Endodermal cell (in vitro differentiated cells): ENCODE measurements at regions not wholly inside any gene's neighbourhood (a gene's known extent, or its start where the extent isn't known, plus 50 kb on each side); places are given as distances from the start of the nearest gene placed in this dataset.

Experiments
- DNase-seq: peaks from one replicate; pipeline ENCODE4 v3.0.0-alpha.2; 2017
- H3K27ac ChIP-seq: 2 replicates; pipeline ENCODE4 v1.5.1; 2013; ENCODE audit warnings: mild to moderate bottlenecking, low read depth, low read length, moderate library complexity
- H3K27me3 ChIP-seq: 2 replicates; pipeline ENCODE4 v1.6.1; 2013; ENCODE audit warnings: mild to moderate bottlenecking, low read length, moderate library complexity; ENCODE audit not compliant: insufficient read depth, control insufficient read depth, poor library complexity, severe bottlenecking
- H3K36me3 ChIP-seq: 2 replicates; pipeline ENCODE4 v1.7.0; 2013; ENCODE audit warnings: mild to moderate bottlenecking, low read length, moderate library complexity; ENCODE audit not compliant: control insufficient read depth, insufficient read depth
- H3K4me1 ChIP-seq: one replicate; pipeline ENCODE4 v1.7.0; 2013; ENCODE audit warnings: low read length; ENCODE audit not compliant: control insufficient read depth, insufficient read depth
- H3K4me3 ChIP-seq: 2 replicates; pipeline ENCODE4 v1.5.1; 2013; ENCODE audit warnings: mild to moderate bottlenecking, low read length, moderate library complexity
- H3K9ac ChIP-seq: 2 replicates; pipeline ENCODE4 v1.6.1; 2013; ENCODE audit warnings: mild to moderate bottlenecking, low read length, moderate library complexity; ENCODE audit not compliant: poor library complexity, severe bottlenecking; ENCODE audit errors: extremely low read depth
- H3K9me3 ChIP-seq: 2 replicates; pipeline ENCODE4 v1.6.1; 2013; ENCODE audit warnings: mild to moderate bottlenecking, low read length, moderate library complexity; ENCODE audit not compliant: control insufficient read depth
- H3K27ac Mint-ChIP-seq: 2 replicates; pipeline ENCODE4 v1.8.0; 2020; ENCODE audit warnings: mixed read lengths
- H3K27me3 Mint-ChIP-seq: 2 replicates; pipeline ENCODE4 v1.8.0; 2021; ENCODE audit warnings: mild to moderate bottlenecking, mixed read lengths; ENCODE audit not compliant: insufficient read depth
- H3K36me3 Mint-ChIP-seq: 2 replicates; pipeline ENCODE4 v1.8.0; 2020; ENCODE audit warnings: low read depth, mixed read lengths
- H3K4me1 Mint-ChIP-seq: 2 replicates; pipeline ENCODE4 v1.8.0; 2020; ENCODE audit warnings: mixed read lengths
- H3K4me3 Mint-ChIP-seq: 2 replicates; pipeline ENCODE4 v1.8.0; 2020; ENCODE audit warnings: mild to moderate bottlenecking, moderate library complexity, mixed read lengths
- H3K9me3 Mint-ChIP-seq: 2 replicates; pipeline ENCODE4 v1.8.0; 2020; ENCODE audit warnings: mild to moderate bottlenecking, mixed read lengths
- WGBS, 2 experiments: methylation state at CpG; one replicate each; pipeline versions ENCODE4 v1.1.5 to v1.1.7; 2013; ENCODE audit warnings: missing lambda C conversion rate in 2 of 2, mixed read lengths in 1 of 2; ENCODE audit not compliant: insufficient coverage in 1 of 2, insufficient read length in 1 of 2; 5-methylcytosine and 5-hydroxymethylcytosine counted together
- TF ChIP-seq, protein P1 (sequence below): fragments of 200-600 bp; sonication (generic); conservative IDR thresholded peaks from 2 replicates; pipeline ENCODE4 v1.5.0; 2021; ENCODE audit warnings: antibody characterized with exemption, mild to moderate bottlenecking

- no peak for DNase-seq
- TF ChIP-seq, protein P1, sequence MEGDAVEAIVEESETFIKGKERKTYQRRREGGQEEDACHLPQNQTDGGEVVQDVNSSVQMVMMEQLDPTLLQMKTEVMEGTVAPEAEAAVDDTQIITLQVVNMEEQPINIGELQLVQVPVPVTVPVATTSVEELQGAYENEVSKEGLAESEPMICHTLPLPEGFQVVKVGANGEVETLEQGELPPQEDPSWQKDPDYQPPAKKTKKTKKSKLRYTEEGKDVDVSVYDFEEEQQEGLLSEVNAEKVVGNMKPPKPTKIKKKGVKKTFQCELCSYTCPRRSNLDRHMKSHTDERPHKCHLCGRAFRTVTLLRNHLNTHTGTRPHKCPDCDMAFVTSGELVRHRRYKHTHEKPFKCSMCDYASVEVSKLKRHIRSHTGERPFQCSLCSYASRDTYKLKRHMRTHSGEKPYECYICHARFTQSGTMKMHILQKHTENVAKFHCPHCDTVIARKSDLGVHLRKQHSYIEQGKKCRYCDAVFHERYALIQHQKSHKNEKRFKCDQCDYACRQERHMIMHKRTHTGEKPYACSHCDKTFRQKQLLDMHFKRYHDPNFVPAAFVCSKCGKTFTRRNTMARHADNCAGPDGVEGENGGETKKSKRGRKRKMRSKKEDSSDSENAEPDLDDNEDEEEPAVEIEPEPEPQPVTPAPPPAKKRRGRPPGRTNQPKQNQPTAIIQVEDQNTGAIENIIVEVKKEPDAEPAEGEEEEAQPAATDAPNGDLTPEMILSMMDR, result no peak
- H3K9ac ChIP-seq, result no peak overlapping the region
- H3K4me3 ChIP-seq, result no peak overlapping the region
- peaks cover 2% of the 10 kb centered on the region for H3K27me3 Mint-ChIP-seq
- H3K27me3 ChIP-seq, result no peaks in the 10 kb centered on the region
- H3K27ac Mint-ChIP-seq, result no peak overlapping the region
- H3K4me1 Mint-ChIP-seq, result no peaks in the 10 kb centered on the region
- H3K27ac ChIP-seq, result no peak overlapping the region
- no peaks in the 10 kb centered on the region for H3K9me3 ChIP-seq
- no peak overlapping the region for H3K4me3 Mint-ChIP-seq
- no peaks in the 10 kb centered on the region for H3K4me1 ChIP-seq
- no peaks in the 10 kb centered on the region for H3K36me3 Mint-ChIP-seq
- no peaks in the 10 kb centered on the region for H3K9me3 Mint-ChIP-seq
- no peaks in the 10 kb centered on the region for H3K36me3 ChIP-seq
Observed at GRCh38 chrX:27924718-27925117, 56.5 kb downstream of the DCAF8L1 start.

DNA sequence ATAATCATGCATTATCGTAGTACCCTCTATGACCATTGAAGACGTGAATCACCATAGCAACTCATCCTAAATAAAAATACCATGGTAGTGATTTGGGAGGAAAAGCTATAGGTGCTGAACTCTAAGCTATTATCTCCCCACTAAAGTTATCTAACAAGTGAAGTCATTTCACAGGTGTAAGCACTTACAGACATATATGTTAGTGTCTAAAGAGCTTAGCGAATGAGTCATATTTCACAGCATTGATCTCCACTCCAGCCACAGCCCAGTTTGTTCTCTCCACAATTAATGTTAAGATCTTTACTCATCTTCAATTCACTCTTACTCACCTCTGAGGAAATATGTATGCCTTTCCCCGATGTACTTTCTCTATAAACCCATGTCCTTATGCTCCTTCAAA lies 57.0 kb downstream of the DCAF8L1 start:
- H3K4me3 Mint-ChIP-seq, result no peak overlapping the region
- peaks cover 2% of the 10 kb centered on the region for H3K27me3 Mint-ChIP-seq
- H3K9me3 ChIP-seq, result no peaks in the 10 kb centered on the region
- H3K27me3 ChIP-seq, result no peaks in the 10 kb centered on the region
- no peak for DNase-seq
- 94% methylated on average over 3 of the region's 4 CpGs; no CpG with 5 or more reads in 1 of the 2 experiments for WGBS, 2 experiments
- H3K4me1 Mint-ChIP-seq, result no peaks in the 10 kb centered on the region
- no peak overlapping the region for H3K27ac ChIP-seq
- H3K9me3 Mint-ChIP-seq, result no peaks in the 10 kb centered on the region
- H3K4me3 ChIP-seq, result no peak overlapping the region
- TF ChIP-seq, protein P1, result no peak
- H3K36me3 ChIP-seq, result no peaks in the 10 kb centered on the region
- H3K4me1 ChIP-seq, result no peaks in the 10 kb centered on the region
- no peaks in the 10 kb centered on the region for H3K36me3 Mint-ChIP-seq
- no peak overlapping the region for H3K27ac Mint-ChIP-seq
- H3K9ac ChIP-seq, result no peak overlapping the region

GRCh38 chrX:27918799-27919198 lies 62.5 kb downstream of the DCAF8L1 start:
- Histone ChIP-seq H3K27me3 (no peaks in the 10 kb centered on the region), H3K9ac (no peak overlapping the region), H3K4me1 (no peaks in the 10 kb centered on the region), H3K4me3 (no peak overlapping the region), H3K36me3 (no peaks in the 10 kb centered on the region), H3K27ac (no peak overlapping the region), H3K9me3 (no peaks in the 10 kb centered on the region)
- Mint-ChIP-seq H3K4me1 (no peaks in the 10 kb centered on the region), H3K4me3 (no peak overlapping the region), H3K27me3 (peaks cover 2% of the 10 kb centered on the region), H3K9me3 (no peaks in the 10 kb centered on the region), H3K27ac (no peak overlapping the region), H3K36me3 (no peaks in the 10 kb centered on the region)
- TF ChIP-seq, protein P1, result peak; percentile 58
- no peak for DNase-seq
- 63% methylated on average over 3 of the region's 3 CpGs; no CpG with 5 or more reads in 1 of the 2 experiments for WGBS, 2 experiments
